Hepatocyte (in vitro differentiated cells): ENCODE measurements at regions not wholly inside any gene's neighbourhood (a gene's known extent, or its start where the extent isn't known, plus 50 kb on each side); places are given as distances from the start of the nearest gene placed in this dataset.

Experiments used
- EZH2phosphoT487 ChIP-seq: fragments of 200-600 bp; sonication (generic); IDR thresholded peaks from one replicate; pipeline ENCODE4 v1.6.1; 2018; ENCODE audit warnings: antibody characterized with exemption, mild to moderate bottlenecking, low read depth, moderate library complexity; ENCODE audit not compliant: unreplicated experiment, severe bottlenecking
- TF ChIP-seq, protein P1 (sequence below): fragments of 200-600 bp; sonication (generic); IDR thresholded peaks from 2 replicates; pipeline ENCODE4 v1.5.1; 2016; ENCODE audit warnings: antibody characterized with exemption, mild to moderate bottlenecking; ENCODE audit not compliant: poor library complexity

DNA sequence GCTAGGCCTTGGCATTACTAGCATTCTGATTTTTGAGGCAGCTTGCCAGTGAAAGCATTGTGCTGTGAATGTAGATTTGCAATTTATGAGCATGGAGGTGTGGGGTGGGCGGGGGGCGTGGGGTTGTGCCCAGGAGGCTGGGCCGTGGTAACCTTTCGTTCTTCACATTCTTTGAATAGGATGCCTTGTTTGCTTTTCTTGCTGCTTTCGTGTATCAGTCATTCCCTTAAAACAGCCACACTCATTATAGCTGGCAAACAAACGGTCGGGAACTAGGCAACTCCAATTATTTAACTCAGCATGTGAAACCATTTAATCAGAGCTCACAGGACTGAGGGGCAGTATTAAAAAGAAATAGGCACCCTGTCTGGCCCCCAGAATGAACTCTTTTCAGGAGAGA, 115.9 kb upstream of the PELI2 start:
- no peak for TF ChIP-seq EZH2phosphoT487
- TF ChIP-seq, protein P1, sequence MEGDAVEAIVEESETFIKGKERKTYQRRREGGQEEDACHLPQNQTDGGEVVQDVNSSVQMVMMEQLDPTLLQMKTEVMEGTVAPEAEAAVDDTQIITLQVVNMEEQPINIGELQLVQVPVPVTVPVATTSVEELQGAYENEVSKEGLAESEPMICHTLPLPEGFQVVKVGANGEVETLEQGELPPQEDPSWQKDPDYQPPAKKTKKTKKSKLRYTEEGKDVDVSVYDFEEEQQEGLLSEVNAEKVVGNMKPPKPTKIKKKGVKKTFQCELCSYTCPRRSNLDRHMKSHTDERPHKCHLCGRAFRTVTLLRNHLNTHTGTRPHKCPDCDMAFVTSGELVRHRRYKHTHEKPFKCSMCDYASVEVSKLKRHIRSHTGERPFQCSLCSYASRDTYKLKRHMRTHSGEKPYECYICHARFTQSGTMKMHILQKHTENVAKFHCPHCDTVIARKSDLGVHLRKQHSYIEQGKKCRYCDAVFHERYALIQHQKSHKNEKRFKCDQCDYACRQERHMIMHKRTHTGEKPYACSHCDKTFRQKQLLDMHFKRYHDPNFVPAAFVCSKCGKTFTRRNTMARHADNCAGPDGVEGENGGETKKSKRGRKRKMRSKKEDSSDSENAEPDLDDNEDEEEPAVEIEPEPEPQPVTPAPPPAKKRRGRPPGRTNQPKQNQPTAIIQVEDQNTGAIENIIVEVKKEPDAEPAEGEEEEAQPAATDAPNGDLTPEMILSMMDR, result no peak
